Prostate gland (tissue), 2 donors: ENCODE measurements at regions not wholly inside any gene's neighbourhood (a gene's known extent, or its start where the extent isn't known, plus 50 kb on each side); places are given as distances from the start of the nearest gene placed in this dataset.

Experiments
- DNase-seq: peaks from one replicate; pipeline ENCODE4 v3.0.0-alpha.2; 2019; ENCODE audit warnings: low spot score
- H3K27ac ChIP-seq, 2 donors: fragments of 200-600 bp; sonication (generic); 2 replicates each; pipeline ENCODE4 v1.5.1; 2017 to 2019
- H3K27me3 ChIP-seq: fragments of 200-600 bp; sonication (generic); replicated peaks from 2 replicates; pipeline ENCODE4 v1.5.1; 2019; ENCODE audit not compliant: insufficient read depth
- H3K36me3 ChIP-seq, 2 donors: fragments of 200-600 bp; sonication (generic); 1 replicate in 1 of 2; 2 replicates in 1 of 2; pipeline versions ENCODE4 v1.5.1 to v1.8.1; 2017 to 2019
- H3K4me1 ChIP-seq: fragments of 200-600 bp; sonication (generic); replicated peaks from 2 replicates; pipeline ENCODE4 v1.5.1; 2019
- H3K4me3 ChIP-seq, 2 donors: fragments of 200-600 bp; sonication (generic); 2 replicates each; pipeline ENCODE4 v1.5.1; 2017 to 2019
- H3K9me3 ChIP-seq: fragments of 200-600 bp; sonication (generic); 2 replicates; pipeline ENCODE4 v1.5.1; 2017
- POLR2A ChIP-seq: fragments of 450-650 bp; IDR thresholded peaks from one replicate; pipeline ENCODE4 v1.6.1; 2016; ENCODE audit warnings: antibody characterized with exemption, mild to moderate bottlenecking
- POLR2AphosphoS5 ChIP-seq: sonication (generic); formaldehyde crosslinking; IDR thresholded peaks from one replicate; pipeline ENCODE4 v1.6.1; 2017; ENCODE audit warnings: antibody characterized with exemption
- WGBS: methylation state at CpG from one replicate; pipeline ENCODE4 v1.1.5; 2018; 5-methylcytosine and 5-hydroxymethylcytosine counted together
- intact Hi-C: fragments of 100-400 bp; cut with DNase I; formaldehyde crosslinking; loops from one replicate; pipeline ENCODE4 v1.14.2; 2022
- TF ChIP-seq, protein P1 (sequence below), 4 experiments: fragments of 200-600 bp in 2 of 4; fragments of 450-650 bp in 2 of 4; sonication (generic) in 2 of 4; IDR thresholded peaks; 1 replicate in 3 of 4; 2 replicates in 1 of 4; pipeline ENCODE4 v1.5.1; 2016 to 2019; ENCODE audit warnings: antibody characterized with exemption in 4 of 4, mild to moderate bottlenecking in 2 of 4, moderate library complexity in 2 of 4

DNA sequence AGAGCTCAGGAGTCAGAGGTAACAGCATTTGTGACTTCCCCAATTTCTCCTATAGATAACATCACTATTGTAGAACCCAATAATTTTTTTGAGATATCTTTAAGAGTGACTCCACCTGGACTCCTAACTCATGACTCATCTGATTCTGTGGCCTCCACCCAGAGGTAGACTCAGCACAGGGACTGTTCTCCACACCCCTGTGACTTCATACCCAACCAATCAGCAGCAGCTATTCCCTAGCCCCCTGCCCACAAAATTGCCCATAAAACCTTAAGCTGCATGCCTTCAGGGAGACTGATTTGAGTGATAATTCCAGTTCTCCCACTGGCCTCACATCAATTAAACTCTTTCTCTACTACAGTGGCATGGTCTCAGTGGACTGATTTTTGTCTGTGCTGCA lies 475.4 kb upstream of the FAT3 start:
- H3K27me3 ChIP-seq, result no peaks in the 10 kb centered on the region
- TF ChIP-seq POLR2AphosphoS5 (no peak), POLR2A (no peak)
- TF ChIP-seq, protein P1, sequence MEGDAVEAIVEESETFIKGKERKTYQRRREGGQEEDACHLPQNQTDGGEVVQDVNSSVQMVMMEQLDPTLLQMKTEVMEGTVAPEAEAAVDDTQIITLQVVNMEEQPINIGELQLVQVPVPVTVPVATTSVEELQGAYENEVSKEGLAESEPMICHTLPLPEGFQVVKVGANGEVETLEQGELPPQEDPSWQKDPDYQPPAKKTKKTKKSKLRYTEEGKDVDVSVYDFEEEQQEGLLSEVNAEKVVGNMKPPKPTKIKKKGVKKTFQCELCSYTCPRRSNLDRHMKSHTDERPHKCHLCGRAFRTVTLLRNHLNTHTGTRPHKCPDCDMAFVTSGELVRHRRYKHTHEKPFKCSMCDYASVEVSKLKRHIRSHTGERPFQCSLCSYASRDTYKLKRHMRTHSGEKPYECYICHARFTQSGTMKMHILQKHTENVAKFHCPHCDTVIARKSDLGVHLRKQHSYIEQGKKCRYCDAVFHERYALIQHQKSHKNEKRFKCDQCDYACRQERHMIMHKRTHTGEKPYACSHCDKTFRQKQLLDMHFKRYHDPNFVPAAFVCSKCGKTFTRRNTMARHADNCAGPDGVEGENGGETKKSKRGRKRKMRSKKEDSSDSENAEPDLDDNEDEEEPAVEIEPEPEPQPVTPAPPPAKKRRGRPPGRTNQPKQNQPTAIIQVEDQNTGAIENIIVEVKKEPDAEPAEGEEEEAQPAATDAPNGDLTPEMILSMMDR (IDR thresholded peaks at IDR 0.05), result no peak
- no peaks in the 10 kb centered on the region for H3K36me3 ChIP-seq
- no peak overlapping the region for H3K4me3 ChIP-seq
- H3K27ac ChIP-seq, result no peak overlapping the region
- H3K4me1 ChIP-seq, result no peaks in the 10 kb centered on the region
- DNase-seq, result no peak
- H3K9me3 ChIP-seq, result no peaks in the 10 kb centered on the region
- intact Hi-C loops, result no loop called here

DNA sequence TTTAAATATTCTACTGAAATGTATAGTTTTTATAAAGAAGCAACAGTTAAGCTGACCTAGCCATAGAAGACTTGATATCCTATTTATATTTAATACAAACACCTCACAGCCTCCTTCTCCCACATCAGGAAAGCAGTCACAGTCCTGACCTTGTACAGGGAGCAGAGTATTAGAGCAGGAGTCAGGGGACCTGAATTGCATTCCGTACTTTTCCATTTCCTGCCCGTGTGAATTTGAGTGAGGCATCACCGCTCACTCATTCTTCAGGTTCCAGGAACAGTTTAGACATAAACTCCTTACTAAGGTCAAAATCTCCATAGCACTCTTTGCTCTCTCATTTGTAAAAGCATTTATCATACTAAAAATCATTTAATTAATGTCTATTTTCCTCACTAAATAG lies 482.5 kb upstream of the FAT3 start:
- Histone ChIP-seq H3K4me3 (no peak overlapping the region), H3K4me1 (no peaks in the 10 kb centered on the region), H3K27ac (no peak overlapping the region), H3K9me3 (no peaks in the 10 kb centered on the region), H3K27me3 (no peaks in the 10 kb centered on the region), H3K36me3 (no peaks in the 10 kb centered on the region)
- TF ChIP-seq, protein P1 (IDR thresholded peaks at IDR 0.05), result no peak
- TF ChIP-seq POLR2A, result no peak
- TF ChIP-seq POLR2AphosphoS5, result no peak
- DNase-seq, result no peak
- WGBS, result 80% methylated on average over 3 of the region's 3 CpGs
- intact Hi-C loops, result no loop called here

DNA sequence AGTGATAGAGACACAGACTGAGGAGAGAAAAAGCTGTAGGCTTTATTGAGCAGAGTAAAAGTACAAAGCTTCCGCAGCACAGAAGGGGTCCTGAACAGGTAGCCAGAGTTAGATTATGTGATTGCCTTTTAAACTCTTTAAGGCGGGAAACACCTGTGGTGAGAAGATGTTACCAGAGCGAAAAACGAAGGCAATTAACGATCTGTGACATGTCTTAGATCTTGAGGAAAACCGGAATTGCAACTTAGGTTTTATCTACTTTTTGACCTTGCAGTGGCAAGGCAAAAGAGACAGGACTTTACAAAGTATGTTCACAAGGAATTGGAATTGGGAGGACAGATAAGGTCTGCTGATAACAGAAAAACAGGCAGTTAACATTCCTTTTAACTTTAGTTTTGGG lies 493.6 kb upstream of the FAT3 start:
- H3K27ac ChIP-seq, result no peak overlapping the region
- WGBS, result 36% methylated on average over 6 of the region's 6 CpGs
- intact Hi-C loops, result no loop called here

DNA sequence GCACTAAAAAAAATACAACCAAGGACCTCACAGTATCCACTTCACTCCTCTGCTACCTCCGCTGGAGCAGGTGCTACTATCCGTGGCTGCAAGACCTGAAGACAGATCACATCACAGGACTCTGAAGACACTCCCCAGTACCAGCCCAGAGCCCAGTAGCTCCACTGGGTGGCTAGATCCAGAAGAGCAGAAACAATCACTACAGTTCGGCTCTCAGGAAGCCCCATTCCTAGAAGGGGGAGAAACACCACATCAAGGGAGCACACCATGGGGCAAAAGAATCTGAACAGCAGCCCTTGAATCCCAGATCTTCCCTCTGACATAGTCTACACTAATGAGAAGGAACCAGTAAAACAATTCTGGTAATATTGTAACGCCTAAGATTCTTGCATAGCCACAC lies 494.0 kb upstream of the FAT3 start:
- Histone ChIP-seq H3K27ac (no peak overlapping the region), H3K4me3 (no peak overlapping the region), H3K27me3 (no peaks in the 10 kb centered on the region), H3K36me3 (no peaks in the 10 kb centered on the region), H3K4me1 (no peaks in the 10 kb centered on the region), H3K9me3 (no peaks in the 10 kb centered on the region)
- no peak for TF ChIP-seq POLR2A
- TF ChIP-seq POLR2AphosphoS5, result no peak
- WGBS, result 91% methylated on average over 4 of the region's 4 CpGs
- intact Hi-C loops, result no loop called here
- no peak for DNase-seq

More for the DNA sequence above, 493.6 kb upstream of the FAT3 start:
- no peaks in the 10 kb centered on the region for H3K27me3 ChIP-seq
- H3K4me1 ChIP-seq, result no peaks in the 10 kb centered on the region
- no peaks in the 10 kb centered on the region for H3K9me3 ChIP-seq
- no peak overlapping the region for H3K4me3 ChIP-seq
- DNase-seq, result no peak
- no peaks in the 10 kb centered on the region for H3K36me3 ChIP-seq
- TF ChIP-seq POLR2AphosphoS5, result no peak
- no peak for TF ChIP-seq POLR2A
- TF ChIP-seq, protein P1 (IDR thresholded peaks at IDR 0.05), result no peak

DNA sequence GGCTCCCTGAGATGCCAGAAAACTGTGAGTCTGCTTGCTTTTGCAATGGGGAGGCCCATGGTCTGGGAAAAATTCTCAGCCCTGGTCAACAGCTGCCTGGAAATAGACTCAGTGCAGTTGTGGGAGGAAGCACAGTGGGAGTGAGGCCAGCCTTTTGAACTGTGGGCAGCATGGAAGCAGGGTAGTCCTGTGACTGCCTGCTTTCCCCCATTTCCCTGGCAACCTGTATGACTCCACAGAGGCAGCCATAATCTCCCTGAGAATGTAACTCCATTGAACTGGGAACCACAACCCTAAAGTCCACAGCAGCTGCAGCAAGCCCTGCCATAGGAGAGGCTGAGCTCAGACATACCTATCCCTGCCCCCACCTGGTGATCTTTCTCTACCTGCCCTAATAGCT lies 494.6 kb upstream of the FAT3 start:
- no peak for DNase-seq
- H3K27me3 ChIP-seq, result no peaks in the 10 kb centered on the region
- no peaks in the 10 kb centered on the region for H3K9me3 ChIP-seq
- no peaks in the 10 kb centered on the region for H3K4me1 ChIP-seq
- TF ChIP-seq POLR2A (no peak), POLR2AphosphoS5 (no peak)
- TF ChIP-seq, protein P1 (IDR thresholded peaks at IDR 0.05), result no peak
- intact Hi-C loops, result no loop called here
- no peak overlapping the region for H3K4me3 ChIP-seq
- no peak overlapping the region for H3K27ac ChIP-seq
- H3K36me3 ChIP-seq, result no peaks in the 10 kb centered on the region
